HT1080 (cell line): ENCODE measurements at regions not wholly inside any gene's neighbourhood (a gene's known extent, or its start where the extent isn't known, plus 50 kb on each side); places are given as distances from the start of the nearest gene placed in this dataset.
A peak's percentile ranks its signal among the peaks of the same experiment; 100 is the strongest.

Experiments
- DNase-seq: peaks from one replicate; pipeline ENCODE4 v3.0.0-alpha.2; 2015; ENCODE audit warnings: low read depth

GRCh38 chr11:8340296-8340695 is 76.6 kb upstream of the LMO1 start:
- DNase-seq = no peak

GRCh38 chr11:8339592-8340022 is 75.9 kb upstream of the LMO1 start:
- DNase-seq = no peak

- DNase-seq = peak; percentile 32
Measured at GRCh38 chr11:8338138-8338537, 74.5 kb upstream of the LMO1 start.

- no peak for DNase-seq
Measured at GRCh38 chr11:8337130-8337795, 73.6 kb upstream of the LMO1 start.

- no peak for DNase-seq
Measured at GRCh38 chr11:8336356-8337129, 72.9 kb upstream of the LMO1 start.

GRCh38 chr11:8335683-8336082 is 72.0 kb upstream of the LMO1 start:
- no peak for DNase-seq

- DNase-seq = no peak
Measured at GRCh38 chr11:8335186-8335585, 71.5 kb upstream of the LMO1 start.

- peak; percentile 70 for DNase-seq
Measured at GRCh38 chr11:8333811-8334401, 70.2 kb upstream of the LMO1 start.

- no peak for DNase-seq
Measured at GRCh38 chr11:8333376-8333775, 69.7 kb upstream of the LMO1 start.

GRCh38 chr11:8332891-8333290 is 69.2 kb upstream of the LMO1 start:
- no peak for DNase-seq

- DNase-seq = no peak
Measured at GRCh38 chr11:8332196-8332595, 68.5 kb upstream of the LMO1 start.

- DNase-seq = peak; percentile 54
Measured at GRCh38 chr11:8331767-8332166, 68.1 kb upstream of the LMO1 start.

GRCh38 chr11:8330896-8331295 is 67.2 kb upstream of the LMO1 start:
- DNase-seq = no peak

- no peak for DNase-seq
Measured at GRCh38 chr11:8330404-8330803, 66.7 kb upstream of the LMO1 start.

- DNase-seq = no peak
Measured at GRCh38 chr11:8329847-8330361, 66.2 kb upstream of the LMO1 start.

- DNase-seq = no peak
Measured at GRCh38 chr11:8329336-8329735, 65.7 kb upstream of the LMO1 start.

GRCh38 chr11:8328848-8329330 is 65.2 kb upstream of the LMO1 start:
- DNase-seq = peak; percentile 96

GRCh38 chr11:8328231-8328794 is 64.6 kb upstream of the LMO1 start:
- DNase-seq = no peak

GRCh38 chr11:8327761-8328192 is 64.1 kb upstream of the LMO1 start:
- no peak for DNase-seq

- DNase-seq = no peak
Measured at GRCh38 chr11:8326337-8326736, 62.7 kb upstream of the LMO1 start.

GRCh38 chr11:8325591-8326304 is 62.1 kb upstream of the LMO1 start:
- no peak for DNase-seq
